NT2/D1 (cell line): ENCODE measurements at regions not wholly inside any gene's neighbourhood (a gene's known extent, or its start where the extent isn't known, plus 50 kb on each side); places are given as distances from the start of the nearest gene placed in this dataset.

Experiments
- DNase-seq: peaks from one replicate; pipeline ENCODE4 v3.0.0-alpha.2; 2011; ENCODE audit warnings: low read depth, low spot score
- H3K27me3 ChIP-seq: 2 replicates; pipeline ENCODE4 v1.6.0; 2011; ENCODE audit warnings: mild to moderate bottlenecking; ENCODE audit not compliant: insufficient read length, insufficient read depth
- H3K36me3 ChIP-seq: 2 replicates; pipeline ENCODE4 v1.6.1; 2011; ENCODE audit warnings: mild to moderate bottlenecking, low read length, mixed read lengths; ENCODE audit not compliant: insufficient read depth, insufficient read length
- H3K4me1 ChIP-seq: 2 replicates; pipeline ENCODE4 v1.5.1; 2011; ENCODE audit not compliant: insufficient read depth, insufficient read length
- H3K4me3 ChIP-seq: 2 replicates; pipeline ENCODE4 v1.5.1; 2011; ENCODE audit warnings: low read depth; ENCODE audit not compliant: insufficient read length
- H3K9ac ChIP-seq: 2 replicates; pipeline ENCODE4 v1.6.0; 2011; ENCODE audit warnings: low read depth; ENCODE audit not compliant: insufficient read length
- H3K9me3 ChIP-seq: 2 replicates; pipeline ENCODE4 v1.5.1; 2011; ENCODE audit warnings: mild to moderate bottlenecking, low read length; ENCODE audit not compliant: insufficient read depth
- SUZ12 ChIP-seq: IDR thresholded peaks from 2 replicates; pipeline ENCODE4 v1.6.1; 2011; ENCODE audit not compliant: insufficient read length, insufficient read depth; ENCODE audit errors: extremely low read depth
- YY1 ChIP-seq: IDR thresholded peaks from 2 replicates; pipeline ENCODE4 v1.6.1; 2011; ENCODE audit not compliant: insufficient read length, insufficient read depth
- ZNF274 ChIP-seq: IDR thresholded peaks from 2 replicates; pipeline ENCODE4 v1.6.1; 2011; ENCODE audit warnings: mild to moderate bottlenecking, low read depth, low read length

- no peak for DNase-seq
- TF ChIP-seq YY1 (no peak), ZNF274 (no peak), SUZ12 (no peak)
Measured at GRCh38 chr12:60072911-60073310, 477.1 kb downstream of the SLC16A7 start.

GRCh38 chr12:60075091-60075490, 479.3 kb downstream of the SLC16A7 start:
- no peak for DNase-seq
- no peak overlapping the region for H3K4me3 ChIP-seq
- TF ChIP-seq SUZ12 (no peak), ZNF274 (no peak), YY1 (no peak)
- no peaks in the 10 kb centered on the region for H3K27me3 ChIP-seq
- H3K9me3 ChIP-seq: no peaks in the 10 kb centered on the region
- H3K36me3 ChIP-seq: no peaks in the 10 kb centered on the region
- no peaks in the 10 kb centered on the region for H3K4me1 ChIP-seq
- no peak overlapping the region for H3K9ac ChIP-seq

More at GRCh38 chr12:60072911-60073310, 477.1 kb downstream of the SLC16A7 start:
- Histone ChIP-seq H3K4me3 (no peak overlapping the region), H3K36me3 (no peaks in the 10 kb centered on the region), H3K9me3 (no peaks in the 10 kb centered on the region), H3K9ac (no peak overlapping the region), H3K27me3 (no peaks in the 10 kb centered on the region), H3K4me1 (no peaks in the 10 kb centered on the region)

- Histone ChIP-seq H3K4me1 (no peaks in the 10 kb centered on the region), H3K9me3 (no peaks in the 10 kb centered on the region), H3K9ac (no peak overlapping the region), H3K36me3 (no peaks in the 10 kb centered on the region), H3K4me3 (no peak overlapping the region), H3K27me3 (no peaks in the 10 kb centered on the region)
- no peak for DNase-seq
- no peak for TF ChIP-seq SUZ12
- TF ChIP-seq YY1: no peak
- TF ChIP-seq ZNF274: no peak
Measured at GRCh38 chr12:60078026-60078425, 482.2 kb downstream of the SLC16A7 start.

GRCh38 chr12:60093428-60093827, 497.6 kb downstream of the SLC16A7 start:
- Histone ChIP-seq H3K4me1 (no peaks in the 10 kb centered on the region), H3K4me3 (no peak overlapping the region), H3K27me3 (no peaks in the 10 kb centered on the region), H3K9me3 (no peaks in the 10 kb centered on the region), H3K9ac (no peak overlapping the region), H3K36me3 (no peaks in the 10 kb centered on the region)
- TF ChIP-seq ZNF274 (no peak), YY1 (no peak), SUZ12 (no peak)
- DNase-seq: no peak

- Histone ChIP-seq H3K27me3 (no peaks in the 10 kb centered on the region), H3K9ac (no peak overlapping the region), H3K4me1 (no peaks in the 10 kb centered on the region), H3K9me3 (peaks cover 6% of the 10 kb centered on the region; the same call in 1 of the 2 replicates), H3K36me3 (no peaks in the 10 kb centered on the region), H3K4me3 (no peak overlapping the region)
- TF ChIP-seq SUZ12 (no peak), ZNF274 (no peak), YY1 (no peak)
- no peak for DNase-seq
Measured at GRCh38 chr12:60094436-60094835, 498.6 kb downstream of the SLC16A7 start.

- no peaks in the 10 kb centered on the region for H3K27me3 ChIP-seq
- no peak for DNase-seq
- no peak overlapping the region for H3K4me3 ChIP-seq
- no peaks in the 10 kb centered on the region for H3K36me3 ChIP-seq
- no peak overlapping the region for H3K9ac ChIP-seq
- no peaks in the 10 kb centered on the region for H3K4me1 ChIP-seq
- peaks cover 16% of the 10 kb centered on the region; the same call in 1 of the 2 replicates for H3K9me3 ChIP-seq
- TF ChIP-seq ZNF274 (no peak), SUZ12 (no peak), YY1 (no peak)
Measured at GRCh38 chr12:60096727-60097126, 500.9 kb downstream of the SLC16A7 start.

- no peak for DNase-seq
- Histone ChIP-seq H3K36me3 (no peaks in the 10 kb centered on the region), H3K27me3 (no peaks in the 10 kb centered on the region), H3K4me1 (no peaks in the 10 kb centered on the region), H3K9me3 (peaks cover 16% of the 10 kb centered on the region; the same call in 1 of the 2 replicates), H3K4me3 (no peak overlapping the region), H3K9ac (no peak overlapping the region)
- TF ChIP-seq ZNF274: no peak
- no peak for TF ChIP-seq SUZ12
- TF ChIP-seq YY1: no peak
Measured at GRCh38 chr12:60100160-60100559, 504.3 kb downstream of the SLC16A7 start.

GRCh38 chr12:60100852-60101251, 505.0 kb downstream of the SLC16A7 start:
- Histone ChIP-seq H3K36me3 (no peaks in the 10 kb centered on the region), H3K4me1 (no peaks in the 10 kb centered on the region), H3K27me3 (no peaks in the 10 kb centered on the region), H3K9ac (no peak overlapping the region), H3K9me3 (peaks cover 16% of the 10 kb centered on the region; the same call in 1 of the 2 replicates), H3K4me3 (no peak overlapping the region)
- TF ChIP-seq ZNF274 (no peak), SUZ12 (no peak), YY1 (no peak)
- no peak for DNase-seq
